Neuronal stem cell (in vitro differentiated cells): ENCODE measurements at regions not wholly inside any gene's neighbourhood (a gene's known extent, or its start where the extent isn't known, plus 50 kb on each side); places are given as distances from the start of the nearest gene placed in this dataset.

Experiments used
- DNase-seq: peaks from one replicate; pipeline ENCODE4 v3.0.0-alpha.2; 2013; ENCODE audit warnings: low spot score
- H2AFZ ChIP-seq: one replicate; pipeline ENCODE4 v1.6.1; 2013; ENCODE audit warnings: mild to moderate bottlenecking, low read length, inconsistent platforms
- H2AK5ac ChIP-seq: 2 replicates; pipeline ENCODE4 v1.6.1; 2013; ENCODE audit warnings: low read depth, mild to moderate bottlenecking, inconsistent platforms, low read length, moderate library complexity, mixed read lengths
- H2BK120ac ChIP-seq: 2 replicates; pipeline ENCODE4 v1.6.1; 2013; ENCODE audit warnings: low read depth, mild to moderate bottlenecking, inconsistent platforms, low read length, moderate library complexity, mixed read lengths
- H2BK12ac ChIP-seq: one replicate; pipeline ENCODE4 v1.6.1; 2013; ENCODE audit warnings: low read length, inconsistent platforms
- H2BK15ac ChIP-seq: 2 replicates; pipeline ENCODE4 v1.6.1; 2013; ENCODE audit warnings: mild to moderate bottlenecking, low read length, inconsistent platforms, mixed read lengths
- H2BK5ac ChIP-seq: one replicate; pipeline ENCODE4 v1.6.1; 2013; ENCODE audit warnings: inconsistent platforms, mild to moderate bottlenecking, low read length, moderate library complexity
- H3K14ac ChIP-seq: one replicate; pipeline ENCODE4 v1.6.1; 2013; ENCODE audit warnings: low read length, inconsistent platforms
- H3K18ac ChIP-seq: 2 replicates; pipeline ENCODE4 v1.6.1; 2013; ENCODE audit warnings: low read length, inconsistent platforms
- H3K23ac ChIP-seq: 2 replicates; pipeline ENCODE4 v1.6.1; 2013; ENCODE audit warnings: low read depth, mild to moderate bottlenecking, mixed read lengths, low read length, inconsistent platforms; ENCODE audit not compliant: poor library complexity
- H3K27ac ChIP-seq: replicated peaks from 3 replicates; pipeline ENCODE4 v1.5.1; 2013; ENCODE audit warnings: low read length, inconsistent platforms
- H3K27me3 ChIP-seq, 3 experiments: 2 replicates each; pipeline ENCODE4 v1.6.1; 2013; ENCODE audit warnings: low read length in 3 of 3, mild to moderate bottlenecking in 2 of 3, inconsistent platforms in 1 of 3, low read depth in 1 of 3, mixed read lengths in 1 of 3, moderate library complexity in 1 of 3; ENCODE audit not compliant: control insufficient read depth in 3 of 3, insufficient read depth in 3 of 3
- H3K36me3 ChIP-seq, 2 donors: replicated peaks in 1 of 2; 2 replicates each; pipeline ENCODE4 v1.6.1; 2013; ENCODE audit warnings: low read length in 2 of 2; ENCODE audit not compliant: control insufficient read depth in 2 of 2, insufficient read depth in 2 of 2
- H3K4ac ChIP-seq: 2 replicates; pipeline ENCODE4 v1.6.1; 2013; ENCODE audit warnings: inconsistent platforms, mild to moderate bottlenecking, low read length, moderate library complexity
- H3K4me1 ChIP-seq, 2 donors: 1 replicate in 1 of 2; 2 replicates in 1 of 2; pipeline ENCODE4 v1.6.1; 2013; ENCODE audit warnings: low read length in 2 of 2, low read depth in 1 of 2; ENCODE audit not compliant: control insufficient read depth in 2 of 2, insufficient read depth in 1 of 2
- H3K4me2 ChIP-seq: one replicate; pipeline ENCODE4 v1.6.1; 2013; ENCODE audit warnings: mild to moderate bottlenecking, low read length, inconsistent platforms; ENCODE audit not compliant: insufficient read depth, poor library complexity, severe bottlenecking
- H3K4me3 ChIP-seq, 2 donors: 2 replicates each; pipeline ENCODE4 v1.5.1; 2013; ENCODE audit warnings: low read length in 2 of 2, mild to moderate bottlenecking in 2 of 2, inconsistent platforms in 1 of 2, moderate library complexity in 1 of 2
- H3K79me1 ChIP-seq: one replicate; pipeline ENCODE4 v1.6.1; 2013; ENCODE audit warnings: low read depth, mild to moderate bottlenecking, inconsistent platforms, low read length, moderate library complexity
- H3K9ac ChIP-seq: one replicate; pipeline ENCODE4 v1.6.1; 2013; ENCODE audit warnings: mild to moderate bottlenecking, low read depth, low read length, inconsistent platforms; ENCODE audit not compliant: poor library complexity
- H3K9me3 ChIP-seq, 2 donors: replicated peaks in 1 of 2; 2 replicates each; pipeline versions ENCODE3 to v1.6.1; 2013; ENCODE audit warnings: low read length in 2 of 2, mild to moderate bottlenecking in 2 of 2, inconsistent platforms in 1 of 2, low read depth in 1 of 2, mixed read lengths in 1 of 2, moderate library complexity in 1 of 2; ENCODE audit not compliant: control insufficient read depth in 2 of 2, insufficient read depth in 1 of 2
- H4K8ac ChIP-seq: one replicate; pipeline ENCODE4 v1.6.1; 2013; ENCODE audit warnings: low read depth, mild to moderate bottlenecking, inconsistent platforms, low read length, moderate library complexity
- H4K91ac ChIP-seq: one replicate; pipeline ENCODE4 v1.6.1; 2013; ENCODE audit warnings: low read length, low read depth, mild to moderate bottlenecking, inconsistent platforms; ENCODE audit not compliant: poor library complexity
- WGBS, 2 donors: extraction: QIAGEN DNeasy Blood & Tissue Kit; methylation state at CpG; one replicate each; pipeline ENCODE4 v1.1.7; 2013; ENCODE audit warnings: missing lambda C conversion rate in 2 of 2, mixed read lengths in 1 of 2; ENCODE audit not compliant: insufficient read length in 2 of 2, insufficient replicate concordance in 1 of 2; ENCODE audit errors: extremely low coverage in 2 of 2; 5-methylcytosine and 5-hydroxymethylcytosine counted together

GRCh38 chr7:41084381-41084780 lies 618.5 kb downstream of the INHBA start:
- H2AFZ ChIP-seq: peak overlapping the region; percentile 2

DNA sequence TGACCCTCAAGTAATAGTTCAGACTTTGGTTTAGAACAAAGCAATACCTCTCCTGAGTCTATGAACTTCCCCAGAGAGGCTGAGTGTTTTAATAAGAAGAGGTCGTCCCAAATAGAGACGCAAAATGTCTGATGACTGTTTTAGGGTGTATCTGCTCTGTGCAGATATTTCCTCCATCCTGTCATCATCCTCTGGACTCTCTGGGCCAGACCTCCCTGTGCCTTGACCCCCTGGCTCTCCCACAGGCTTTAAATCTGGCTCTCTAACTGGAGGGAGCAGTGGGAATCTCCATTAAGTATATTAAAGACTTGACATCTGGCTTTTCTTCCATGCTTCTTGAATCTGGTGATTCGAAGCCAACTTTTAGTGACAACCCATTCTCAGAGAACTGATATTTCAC lies 633.3 kb downstream of the INHBA start:
- no peak overlapping the region for H4K91ac ChIP-seq
- no peak overlapping the region for H3K18ac ChIP-seq
- no peak overlapping the region for H3K4me3 ChIP-seq
- no peak overlapping the region for H2AFZ ChIP-seq
- H3K27me3 ChIP-seq: no peaks in the 10 kb centered on the region
- H3K4me1 ChIP-seq: no peaks in the 10 kb centered on the region
- no peak overlapping the region for H3K14ac ChIP-seq
- H2BK15ac ChIP-seq: no peak overlapping the region
- H2BK12ac ChIP-seq: no peak overlapping the region
- H2BK5ac ChIP-seq: no peak overlapping the region
- no peak overlapping the region for H4K8ac ChIP-seq
- H2AK5ac ChIP-seq: no peak overlapping the region
- H3K4me2 ChIP-seq: no peak overlapping the region
- no peaks in the 10 kb centered on the region for H3K36me3 ChIP-seq
- no peaks in the 10 kb centered on the region for H3K9me3 ChIP-seq
- no CpG with 5 or more reads among the region's 3 CpGs for WGBS, 2 donors
- H3K4ac ChIP-seq: no peak overlapping the region
- H3K9ac ChIP-seq: no peak overlapping the region
- H2BK120ac ChIP-seq: no peak overlapping the region
- no peak overlapping the region for H3K23ac ChIP-seq
- DNase-seq: no peak
- no peaks in the 10 kb centered on the region for H3K79me1 ChIP-seq
- H3K27ac ChIP-seq: no peak overlapping the region

More at GRCh38 chr7:41084381-41084780, 618.5 kb downstream of the INHBA start:
- no peak overlapping the region for H3K23ac ChIP-seq
- H4K91ac ChIP-seq: no peak overlapping the region
- no peak overlapping the region for H3K18ac ChIP-seq
- no peak overlapping the region for H3K9ac ChIP-seq
- no peak overlapping the region for H3K4me3 ChIP-seq
- H2BK12ac ChIP-seq: no peak overlapping the region
- no peak overlapping the region for H2BK15ac ChIP-seq
- no CpG with 5 or more reads among the region's 2 CpGs for WGBS, 2 donors
- no peak for DNase-seq
- no peak overlapping the region for H4K8ac ChIP-seq
- H2BK5ac ChIP-seq: no peak overlapping the region
- no peaks in the 10 kb centered on the region for H3K4me1 ChIP-seq
- no peak overlapping the region for H2AK5ac ChIP-seq
- no peak overlapping the region for H2BK120ac ChIP-seq
- H3K4ac ChIP-seq: no peak overlapping the region
- H3K9me3 ChIP-seq: peaks cover 0 to 5% of the 10 kb centered on the region in 2 donors
- no peaks in the 10 kb centered on the region for H3K79me1 ChIP-seq
- H3K36me3 ChIP-seq: no peaks in the 10 kb centered on the region
- no peak overlapping the region for H3K14ac ChIP-seq
- H3K4me2 ChIP-seq: no peak overlapping the region
- no peak overlapping the region for H3K27ac ChIP-seq
- H3K27me3 ChIP-seq: no peaks in the 10 kb centered on the region

- Histone ChIP-seq H3K36me3 (no peaks in the 10 kb centered on the region), H2BK120ac (no peak overlapping the region), H4K91ac (no peak overlapping the region), H3K14ac (no peak overlapping the region), H3K4me3 (no peak overlapping the region), H3K9ac (no peak overlapping the region), H3K4ac (no peak overlapping the region), H2BK5ac (no peak overlapping the region), H4K8ac (no peak overlapping the region), H2BK15ac (no peak overlapping the region), H2BK12ac (no peak overlapping the region), H2AK5ac (no peak overlapping the region), H3K9me3 (no peaks in the 10 kb centered on the region), H3K79me1 (no peaks in the 10 kb centered on the region), H3K4me1 (no peaks in the 10 kb centered on the region), H3K27ac (no peak overlapping the region), H3K27me3 (no peaks in the 10 kb centered on the region), H3K18ac (no peak overlapping the region), H2AFZ (no peak overlapping the region), H3K23ac (no peak overlapping the region), H3K4me2 (no peak overlapping the region)
- WGBS, 2 donors: no CpG with 5 or more reads among the region's 1 CpG
- DNase-seq: no peak
Observed at GRCh38 chr7:41067576-41067975, 635.3 kb downstream of the INHBA start.

DNA sequence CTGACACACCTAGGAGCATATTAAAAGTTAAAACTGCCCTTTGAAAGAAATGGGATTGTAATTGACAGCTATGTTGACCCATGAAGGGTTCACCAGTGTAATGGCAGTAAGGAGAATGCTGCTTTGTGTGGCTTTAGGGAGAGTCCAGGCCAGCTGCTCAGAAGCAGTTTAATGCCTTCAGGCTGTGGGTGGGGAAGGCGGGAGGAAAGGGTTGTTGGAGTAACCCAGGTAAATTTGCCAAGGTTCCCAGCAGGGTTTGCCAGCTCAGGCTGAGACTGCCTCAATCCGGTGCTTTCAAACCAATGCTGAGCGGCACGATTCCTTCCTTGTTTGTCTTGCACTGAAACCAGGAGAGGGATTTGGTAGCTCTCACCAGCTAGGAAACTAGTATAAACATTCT lies 637.2 kb downstream of the INHBA start:
- no peak overlapping the region for H3K4ac ChIP-seq

More for the DNA sequence above, 637.2 kb downstream of the INHBA start:
- peaks cover 0 to 2% of the 10 kb centered on the region in 2 donors for H3K4me1 ChIP-seq
- H3K36me3 ChIP-seq: no peaks in the 10 kb centered on the region
- H3K14ac ChIP-seq: no peak overlapping the region
- H3K27me3 ChIP-seq: no peaks in the 10 kb centered on the region
- H3K9ac ChIP-seq: no peak overlapping the region
- no peak overlapping the region for H2AK5ac ChIP-seq
- H3K79me1 ChIP-seq: no peaks in the 10 kb centered on the region
- H2BK120ac ChIP-seq: no peak overlapping the region
- no peak overlapping the region for H2BK15ac ChIP-seq
- no peak overlapping the region for H3K4me3 ChIP-seq
- H4K91ac ChIP-seq: no peak overlapping the region
- no peak overlapping the region for H3K23ac ChIP-seq
- H2BK12ac ChIP-seq: no peak overlapping the region
- no peak overlapping the region for H4K8ac ChIP-seq
- no peak overlapping the region for H3K4me2 ChIP-seq
- H2AFZ ChIP-seq: no peak overlapping the region
- no peak for DNase-seq
- no peak overlapping the region for H2BK5ac ChIP-seq
- no peaks in the 10 kb centered on the region for H3K9me3 ChIP-seq
- H3K27ac ChIP-seq: no peak overlapping the region
- WGBS, 2 donors: no CpG with 5 or more reads among the region's 4 CpGs
- H3K18ac ChIP-seq: no peak overlapping the region
